ENCODE measurements at regions not wholly inside any gene's neighbourhood (a gene's known extent, or its start where the extent isn't known, plus 50 kb on each side); places are given as distances from the start of the nearest gene placed in this dataset.

DNA sequence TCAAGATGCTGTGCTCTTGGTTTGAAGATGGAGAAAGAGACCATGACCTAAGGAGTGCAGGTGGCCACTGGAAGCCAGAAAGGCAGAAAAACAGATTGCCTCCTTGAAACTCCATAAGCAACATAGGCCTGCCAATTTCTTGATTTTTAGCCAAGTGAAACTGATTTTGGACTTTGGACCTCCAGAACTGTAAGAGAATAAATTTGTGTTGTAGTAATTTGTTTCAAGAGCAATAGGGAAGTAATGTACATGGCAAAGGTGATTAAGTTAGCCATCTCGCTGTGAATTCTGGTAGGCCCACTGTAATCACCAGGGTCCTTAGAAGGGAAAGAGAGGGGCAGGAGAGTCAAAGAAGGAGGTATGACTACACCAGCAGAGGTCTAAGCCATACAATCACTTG is 238.8 kb downstream of the CNTN3 start:
- no peaks in the 10 kb centered on the region for H3K4me1 Mint-ChIP-seq
- no peaks in the 10 kb centered on the region for H3K27me3 ChIP-seq
- H3K9me3 Mint-ChIP-seq = no peaks in the 10 kb centered on the region
- H3K27ac ChIP-seq = no peak overlapping the region
- TF ChIP-seq, protein P1, sequence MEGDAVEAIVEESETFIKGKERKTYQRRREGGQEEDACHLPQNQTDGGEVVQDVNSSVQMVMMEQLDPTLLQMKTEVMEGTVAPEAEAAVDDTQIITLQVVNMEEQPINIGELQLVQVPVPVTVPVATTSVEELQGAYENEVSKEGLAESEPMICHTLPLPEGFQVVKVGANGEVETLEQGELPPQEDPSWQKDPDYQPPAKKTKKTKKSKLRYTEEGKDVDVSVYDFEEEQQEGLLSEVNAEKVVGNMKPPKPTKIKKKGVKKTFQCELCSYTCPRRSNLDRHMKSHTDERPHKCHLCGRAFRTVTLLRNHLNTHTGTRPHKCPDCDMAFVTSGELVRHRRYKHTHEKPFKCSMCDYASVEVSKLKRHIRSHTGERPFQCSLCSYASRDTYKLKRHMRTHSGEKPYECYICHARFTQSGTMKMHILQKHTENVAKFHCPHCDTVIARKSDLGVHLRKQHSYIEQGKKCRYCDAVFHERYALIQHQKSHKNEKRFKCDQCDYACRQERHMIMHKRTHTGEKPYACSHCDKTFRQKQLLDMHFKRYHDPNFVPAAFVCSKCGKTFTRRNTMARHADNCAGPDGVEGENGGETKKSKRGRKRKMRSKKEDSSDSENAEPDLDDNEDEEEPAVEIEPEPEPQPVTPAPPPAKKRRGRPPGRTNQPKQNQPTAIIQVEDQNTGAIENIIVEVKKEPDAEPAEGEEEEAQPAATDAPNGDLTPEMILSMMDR (IDR thresholded peaks at IDR 0.05) = no peak
- TF ChIP-seq EZH2phosphoT487 (IDR thresholded peaks at IDR 0.05) (no peak), EZH2 (IDR thresholded peaks at IDR 0.05) (no peak)
- H3K4me2 ChIP-seq = no peak overlapping the region
- H3K9me3 ChIP-seq (ENCODE audit: low read depth) = peaks cover 4% of the 10 kb centered on the region
- DNase-seq (ENCODE audit: low spot score) = no peak
- no peak overlapping the region for H3K27ac Mint-ChIP-seq
- peaks cover 3% of the 10 kb centered on the region for H3K27me3 Mint-ChIP-seq (ENCODE audit: insufficient read depth, low read depth)
- H3K36me3 Mint-ChIP-seq = no peaks in the 10 kb centered on the region
- H3K79me2 ChIP-seq (ENCODE audit: low read depth) = no peaks in the 10 kb centered on the region
- no peak overlapping the region for H3K9ac ChIP-seq
- no peaks in the 10 kb centered on the region for H4K20me1 ChIP-seq (ENCODE audit: low read depth)
- no peak overlapping the region for H3K4me3 ChIP-seq
- H2AFZ ChIP-seq (replicated peaks) = no peak overlapping the region
- no peaks in the 10 kb centered on the region for H3K4me1 ChIP-seq
- no peaks in the 10 kb centered on the region for H3F3A ChIP-seq (ENCODE audit: low read depth)
- H3K4me3 Mint-ChIP-seq = no peak overlapping the region
- no peaks in the 10 kb centered on the region for H3K36me3 ChIP-seq

DNA sequence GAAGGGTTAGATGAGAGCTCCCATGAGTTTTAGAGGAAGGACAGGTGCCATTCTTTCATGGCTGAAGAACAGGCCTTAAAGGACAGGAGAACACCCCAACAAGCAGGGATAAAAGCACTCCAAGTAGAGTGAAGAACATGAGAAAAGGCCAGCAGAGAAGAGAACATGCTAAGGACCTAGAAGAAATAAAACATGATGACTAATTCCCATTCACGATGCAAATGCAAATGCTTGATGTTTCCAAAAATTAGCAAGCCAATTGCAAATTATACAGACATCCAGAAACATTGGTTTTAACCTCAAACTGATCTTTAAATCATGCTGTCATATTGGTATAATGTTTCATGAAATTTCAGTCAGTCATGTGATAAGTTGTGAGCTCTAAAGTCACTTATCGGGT is 241.7 kb downstream of the CNTN3 start:
- H4K20me1 ChIP-seq (ENCODE audit: low read depth) = no peaks in the 10 kb centered on the region

DNA sequence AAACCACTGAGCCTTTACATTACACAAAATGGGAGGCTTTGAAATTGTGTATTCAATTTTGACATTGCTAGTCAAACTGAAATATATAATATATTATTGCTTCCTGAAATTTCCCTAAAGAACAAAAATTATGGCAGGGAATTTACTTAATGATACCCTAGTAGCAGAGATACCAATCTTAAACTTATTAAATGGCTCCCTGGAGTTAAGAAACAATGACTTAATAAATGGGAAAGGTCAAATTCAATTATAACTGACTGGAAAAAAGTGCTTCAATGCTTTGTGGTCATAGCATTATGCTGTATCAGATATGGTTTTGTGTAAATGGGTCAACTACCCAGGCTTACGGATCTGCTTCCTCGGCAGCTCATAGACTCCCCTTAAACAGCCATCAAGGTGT is 244.1 kb downstream of the CNTN3 start:
- H3K4me1 ChIP-seq = no peaks in the 10 kb centered on the region
- H2AFZ ChIP-seq (replicated peaks) = no peak overlapping the region
- H3K27me3 ChIP-seq = no peaks in the 10 kb centered on the region
- no peak overlapping the region for H3K9ac ChIP-seq
- Mint-ChIP-seq H3K27me3 (ENCODE audit: insufficient read depth, low read depth) (no peaks in the 10 kb centered on the region), H3K36me3 (no peaks in the 10 kb centered on the region), H3K4me1 (no peaks in the 10 kb centered on the region), H3K9me3 (no peaks in the 10 kb centered on the region), H3K4me3 (no peak overlapping the region), H3K27ac (no peak overlapping the region)
- H3F3A ChIP-seq (ENCODE audit: low read depth) = no peaks in the 10 kb centered on the region
- no peak overlapping the region for H3K27ac ChIP-seq
- no peak for DNase-seq (ENCODE audit: low spot score)
- no peaks in the 10 kb centered on the region for H3K9me3 ChIP-seq (ENCODE audit: low read depth)
- H3K4me3 ChIP-seq = no peak overlapping the region
- H4K20me1 ChIP-seq (ENCODE audit: low read depth) = no peaks in the 10 kb centered on the region
- no peak overlapping the region for H3K4me2 ChIP-seq
- TF ChIP-seq EZH2 (IDR thresholded peaks at IDR 0.05) (no peak), EZH2phosphoT487 (IDR thresholded peaks at IDR 0.05) (no peak)
- TF ChIP-seq, protein P1 (IDR thresholded peaks at IDR 0.05) = no peak
- no peaks in the 10 kb centered on the region for H3K79me2 ChIP-seq (ENCODE audit: low read depth)
- no peaks in the 10 kb centered on the region for H3K36me3 ChIP-seq

More for the DNA sequence above, 241.7 kb downstream of the CNTN3 start:
- Histone ChIP-seq H2AFZ (replicated peaks) (no peak overlapping the region), H3K79me2 (ENCODE audit: low read depth) (no peaks in the 10 kb centered on the region), H3K9me3 (ENCODE audit: low read depth) (peaks cover 4% of the 10 kb centered on the region), H3F3A (ENCODE audit: low read depth) (no peaks in the 10 kb centered on the region), H3K4me3 (no peak overlapping the region), H3K27ac (no peak overlapping the region), H3K4me2 (no peak overlapping the region), H3K27me3 (no peaks in the 10 kb centered on the region), H3K4me1 (no peaks in the 10 kb centered on the region), H3K9ac (no peak overlapping the region), H3K36me3 (no peaks in the 10 kb centered on the region)
- TF ChIP-seq EZH2 (IDR thresholded peaks at IDR 0.05) = no peak
- no peak for TF ChIP-seq EZH2phosphoT487 (IDR thresholded peaks at IDR 0.05)
- TF ChIP-seq, protein P1 (IDR thresholded peaks at IDR 0.05) = no peak
- peaks cover 3% of the 10 kb centered on the region for H3K27me3 Mint-ChIP-seq (ENCODE audit: insufficient read depth, low read depth)
- H3K9me3 Mint-ChIP-seq = no peaks in the 10 kb centered on the region
- no peaks in the 10 kb centered on the region for H3K4me1 Mint-ChIP-seq
- DNase-seq (ENCODE audit: low spot score) = no peak
- no peak overlapping the region for H3K27ac Mint-ChIP-seq
- H3K4me3 Mint-ChIP-seq = no peak overlapping the region
- no peaks in the 10 kb centered on the region for H3K36me3 Mint-ChIP-seq

Measured in neural progenitor cell (in vitro differentiated cells).